ENCODE measurements at regions not wholly inside any gene's neighbourhood (a gene's known extent, or its start where the extent isn't known, plus 50 kb on each side); places are given as distances from the start of the nearest gene placed in this dataset.

GRCh38 chr4:104418286-104418685, 76.4 kb downstream of the CXXC4 start:
- DNase-seq (ENCODE audit: low read depth in 4 of 4, low spot score in 2 of 4), result no peak

- no peak for DNase-seq (ENCODE audit: low read depth in 4 of 4, low spot score in 2 of 4)
Measured at GRCh38 chr4:104417357-104417882, 77.3 kb downstream of the CXXC4 start.

GRCh38 chr4:104416725-104417356, 77.9 kb downstream of the CXXC4 start:
- DNase-seq (ENCODE audit: low read depth in 4 of 4, low spot score in 2 of 4), result no peak

GRCh38 chr4:104413487-104413886, 81.2 kb downstream of the CXXC4 start:
- DNase-seq (ENCODE audit: low read depth in 4 of 4, low spot score in 2 of 4), result no peak

- no peak for DNase-seq (ENCODE audit: low read depth in 4 of 4, low spot score in 2 of 4)
Measured at GRCh38 chr4:104412344-104412743, 82.3 kb downstream of the CXXC4 start.

GRCh38 chr4:104411502-104411901, 83.2 kb downstream of the CXXC4 start:
- DNase-seq (ENCODE audit: low read depth in 4 of 4, low spot score in 2 of 4), result no peak

GRCh38 chr4:104408878-104409277, 85.8 kb downstream of the CXXC4 start:
- DNase-seq (ENCODE audit: low read depth in 4 of 4, low spot score in 2 of 4), result no peak

GRCh38 chr4:104404361-104404760, 90.3 kb downstream of the CXXC4 start:
- DNase-seq (ENCODE audit: low read depth in 4 of 4, low spot score in 2 of 4), result no peak

GRCh38 chr4:104395168-104395614, 99.5 kb downstream of the CXXC4 start:
- DNase-seq (ENCODE audit: low read depth in 4 of 4, low spot score in 2 of 4), result no peak

GRCh38 chr4:104394406-104395167, 100.1 kb downstream of the CXXC4 start:
- DNase-seq (ENCODE audit: low read depth in 4 of 4, low spot score in 2 of 4), result no peak

GRCh38 chr4:104393655-104394324, 100.9 kb downstream of the CXXC4 start:
- DNase-seq (ENCODE audit: low read depth in 4 of 4, low spot score in 2 of 4), result no peak

GRCh38 chr4:104385713-104386112, 109.0 kb downstream of the CXXC4 start:
- no peak for DNase-seq (ENCODE audit: low read depth in 4 of 4, low spot score in 2 of 4)

- no peak for DNase-seq (ENCODE audit: low read depth in 4 of 4, low spot score in 2 of 4)
Measured at GRCh38 chr4:104382961-104383360, 111.7 kb downstream of the CXXC4 start.

- DNase-seq (ENCODE audit: low read depth in 4 of 4, low spot score in 2 of 4), result no peak
Measured at GRCh38 chr4:104381729-104382128, 113.0 kb downstream of the CXXC4 start.

- DNase-seq (ENCODE audit: low read depth in 4 of 4, low spot score in 2 of 4), result no peak
Measured at GRCh38 chr4:104365618-104366017, 129.1 kb downstream of the CXXC4 start.

GRCh38 chr4:104353481-104353880, 141.2 kb downstream of the CXXC4 start:
- DNase-seq (ENCODE audit: low read depth in 4 of 4, low spot score in 2 of 4), result no peak

GRCh38 chr4:104352211-104352610, 142.5 kb downstream of the CXXC4 start:
- DNase-seq (ENCODE audit: low read depth in 4 of 4, low spot score in 2 of 4), result no peak

- DNase-seq (ENCODE audit: low read depth in 4 of 4, low spot score in 2 of 4), result no peak
Measured at GRCh38 chr4:104351706-104352105, 143.0 kb downstream of the CXXC4 start.

- DNase-seq (ENCODE audit: low read depth in 4 of 4, low spot score in 2 of 4), result no peak
Measured at GRCh38 chr4:104345598-104346242, 149.0 kb downstream of the CXXC4 start.

GRCh38 chr4:104344342-104344980, 150.2 kb downstream of the CXXC4 start:
- DNase-seq (ENCODE audit: low read depth in 4 of 4, low spot score in 2 of 4), result no peak
